Erythroblast (primary cell): ENCODE measurements at regions not wholly inside any gene's neighbourhood (a gene's known extent, or its start where the extent isn't known, plus 50 kb on each side); places are given as distances from the start of the nearest gene placed in this dataset.

Experiments
- GATA1 ChIP-seq: IDR thresholded peaks from 2 replicates; pipeline ENCODE4 v1.6.1; 2011; ENCODE audit warnings: low read depth, mild to moderate bottlenecking, control low read depth, low read length, moderate library complexity
- POLR2A ChIP-seq: IDR thresholded peaks from 2 replicates; pipeline ENCODE4 v1.6.1; 2011; ENCODE audit warnings: mild to moderate bottlenecking, low read length

GRCh38 chr3:146781606-146782005 lies 176.5 kb upstream of the PLSCR5 start:
- TF ChIP-seq POLR2A (no peak), GATA1 (no peak)
